GM06990 (cell line): ENCODE measurements at regions not wholly inside any gene's neighbourhood (a gene's known extent, or its start where the extent isn't known, plus 50 kb on each side); places are given as distances from the start of the nearest gene placed in this dataset.

Experiments
- DNase-seq: peaks from one replicate; pipeline ENCODE4 v3.0.0-alpha.2; 2011; ENCODE audit not compliant: insufficient read length; ENCODE audit errors: extremely low read depth
- H3K27me3 ChIP-seq: replicated peaks from 2 replicates; pipeline ENCODE4 v1.6.0; 2011; ENCODE audit warnings: low read length; ENCODE audit not compliant: control insufficient read depth, insufficient read depth
- H3K36me3 ChIP-seq: 2 replicates; pipeline ENCODE4 v1.5.1; 2011; ENCODE audit warnings: low read length; ENCODE audit not compliant: control insufficient read depth, insufficient read depth
- H3K4me3 ChIP-seq: replicated peaks from 2 replicates; pipeline ENCODE4 v1.5.1; 2011; ENCODE audit warnings: low read depth, mild to moderate bottlenecking, control low read depth, low read length
- CTCF ChIP-seq: IDR thresholded peaks from 2 replicates; pipeline ENCODE4 v1.5.1; 2011; ENCODE audit warnings: low read length, control low read depth, mild to moderate bottlenecking, inconsistent platforms; ENCODE audit not compliant: insufficient read depth, poor library complexity, severe bottlenecking

GRCh38 chr5:19172926-19173470, 815.0 kb downstream of the CDH18 start:
- DNase-seq = no peak

GRCh38 chr5:19175776-19176570, 812.0 kb downstream of the CDH18 start:
- no peak for DNase-seq
- no peaks in the 10 kb centered on the region for H3K36me3 ChIP-seq
- H3K27me3 ChIP-seq = no peaks in the 10 kb centered on the region
- no peak overlapping the region for H3K4me3 ChIP-seq
- no peak for TF ChIP-seq CTCF

More at GRCh38 chr5:19172926-19173470, 815.0 kb downstream of the CDH18 start:
- no peak for TF ChIP-seq CTCF
- H3K36me3 ChIP-seq = no peaks in the 10 kb centered on the region
- no peak overlapping the region for H3K4me3 ChIP-seq
- no peaks in the 10 kb centered on the region for H3K27me3 ChIP-seq

GRCh38 chr5:19179571-19179970, 808.4 kb downstream of the CDH18 start:
- H3K27me3 ChIP-seq = no peaks in the 10 kb centered on the region
- no peak for DNase-seq
- TF ChIP-seq CTCF = no peak
- H3K36me3 ChIP-seq = no peaks in the 10 kb centered on the region
- H3K4me3 ChIP-seq = no peak overlapping the region

- Histone ChIP-seq H3K36me3 (no peaks in the 10 kb centered on the region), H3K27me3 (no peaks in the 10 kb centered on the region), H3K4me3 (no peak overlapping the region)
- DNase-seq = no peak
- no peak for TF ChIP-seq CTCF
Measured at GRCh38 chr5:19189176-19189575, 798.8 kb downstream of the CDH18 start.

- Histone ChIP-seq H3K27me3 (no peaks in the 10 kb centered on the region), H3K36me3 (no peaks in the 10 kb centered on the region), H3K4me3 (no peak overlapping the region)
- no peak for TF ChIP-seq CTCF
- DNase-seq = no peak
Measured at GRCh38 chr5:19193631-19194030, 794.4 kb downstream of the CDH18 start.

- no peak for DNase-seq
- Histone ChIP-seq H3K36me3 (no peaks in the 10 kb centered on the region), H3K27me3 (no peaks in the 10 kb centered on the region), H3K4me3 (no peak overlapping the region)
- TF ChIP-seq CTCF = no peak
Measured at GRCh38 chr5:19196631-19197030, 791.4 kb downstream of the CDH18 start.
